GM23248 (cell line): ENCODE measurements at regions not wholly inside any gene's neighbourhood (a gene's known extent, or its start where the extent isn't known, plus 50 kb on each side); places are given as distances from the start of the nearest gene placed in this dataset.

ENCODE experiments used
- DNase-seq: peaks from one replicate; pipeline ENCODE4 v3.0.0-alpha.2; 2015
- H2AFZ ChIP-seq: fragments of 200-600 bp; sonication (generic); 2 replicates; pipeline ENCODE4 v1.6.1; 2016; ENCODE audit warnings: antibody characterized with exemption
- H3F3A ChIP-seq: fragments of 200-600 bp; sonication (generic); 2 replicates; pipeline ENCODE4 v1.6.1; 2016; ENCODE audit warnings: mild to moderate bottlenecking, antibody characterized with exemption, mixed run types; ENCODE audit not compliant: insufficient read depth
- H3K27ac ChIP-seq: fragments of 200-600 bp; sonication (generic); 2 replicates; pipeline ENCODE4 v1.5.1; 2016; ENCODE audit warnings: mild to moderate bottlenecking
- H3K27me3 ChIP-seq: fragments of 200-600 bp; sonication (generic); replicated peaks from 2 replicates; pipeline ENCODE4 v1.6.1; 2016; ENCODE audit warnings: mild to moderate bottlenecking; ENCODE audit not compliant: insufficient read depth
- H3K36me3 ChIP-seq: fragments of 200-600 bp; sonication (generic); 2 replicates; pipeline ENCODE4 v1.6.1; 2016; ENCODE audit warnings: low read depth, mild to moderate bottlenecking
- H3K4me1 ChIP-seq: fragments of 200-600 bp; sonication (generic); 2 replicates; pipeline ENCODE4 v1.6.1; 2016; ENCODE audit warnings: mild to moderate bottlenecking; ENCODE audit not compliant: insufficient read depth
- H3K4me2 ChIP-seq: fragments of 200-600 bp; sonication (generic); one replicate; pipeline ENCODE4 v1.6.1; 2016; ENCODE audit warnings: mild to moderate bottlenecking; ENCODE audit not compliant: unreplicated experiment
- H3K4me3 ChIP-seq: fragments of 200-600 bp; sonication (generic); 2 replicates; pipeline ENCODE4 v1.5.1; 2016; ENCODE audit warnings: mild to moderate bottlenecking
- H3K79me2 ChIP-seq: fragments of 200-600 bp; sonication (generic); 2 replicates; pipeline ENCODE4 v1.6.1; 2016; ENCODE audit warnings: mild to moderate bottlenecking; ENCODE audit not compliant: insufficient read depth
- H3K9ac ChIP-seq: fragments of 200-600 bp; sonication (generic); 2 replicates; pipeline ENCODE4 v1.6.1; 2016; ENCODE audit warnings: mild to moderate bottlenecking
- H3K9me2 ChIP-seq: fragments of 200-600 bp; sonication (generic); 2 replicates; pipeline ENCODE4 v1.6.1; 2016; ENCODE audit warnings: mixed run types, mild to moderate bottlenecking, moderate library complexity; ENCODE audit not compliant: insufficient read depth
- H3K9me3 ChIP-seq: fragments of 200-600 bp; sonication (generic); one replicate; pipeline ENCODE4 v1.6.1; 2017; ENCODE audit warnings: low read depth
- H4K20me1 ChIP-seq: fragments of 200-600 bp; sonication (generic); 2 replicates; pipeline ENCODE4 v1.6.0; 2016; ENCODE audit not compliant: insufficient read depth
- EZH2 ChIP-seq: fragments of 200-600 bp; sonication (generic); IDR thresholded peaks from 2 replicates; pipeline ENCODE4 v1.6.1; 2018; ENCODE audit warnings: antibody characterized with exemption, mild to moderate bottlenecking; ENCODE audit not compliant: insufficient read depth, poor library complexity, severe bottlenecking
- EZH2phosphoT487 ChIP-seq: fragments of 200-600 bp; sonication (generic); IDR thresholded peaks from 2 replicates; pipeline ENCODE4 v1.6.1; 2018; ENCODE audit warnings: antibody characterized with exemption, moderate library complexity, mild to moderate bottlenecking, low read depth; ENCODE audit not compliant: insufficient read depth
- WGBS, 2 experiments: methylation state at CpG; one replicate each; pipeline ENCODE4 v1.1.6; 2015 to 2017; ENCODE audit warnings: low lambda C conversion rate in 2 of 2, low coverage in 1 of 2; ENCODE audit errors: missing lambda C conversion rate in 2 of 2; 5-methylcytosine and 5-hydroxymethylcytosine counted together
- in situ Hi-C: fragments of 300-500 bp; cut with MboI; formaldehyde crosslinking; loops from 2 replicates; pipeline ENCODE4 v1.15.0; 2020

DNA sequence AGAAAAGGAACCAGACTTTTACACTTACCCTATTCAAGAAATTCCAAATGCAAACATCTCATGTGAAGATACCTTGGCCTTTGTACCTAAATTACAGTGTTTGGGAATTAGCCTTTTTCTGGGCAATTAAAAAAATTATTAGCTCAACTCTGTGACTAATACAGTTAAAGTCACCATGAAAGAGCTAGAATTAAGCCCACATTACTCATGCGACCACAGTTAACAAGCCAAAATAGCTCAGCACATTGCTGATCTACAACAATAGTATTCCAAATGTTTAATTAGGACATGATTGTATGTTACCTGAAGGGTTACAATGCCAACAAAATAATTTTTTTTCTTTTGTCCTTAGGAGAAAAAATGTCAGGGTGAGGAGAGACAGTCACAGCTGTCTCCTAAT, 263.6 kb upstream of the GPC6 start:
- Histone ChIP-seq H3K36me3 (no peaks in the 10 kb centered on the region), H3K79me2 (no peaks in the 10 kb centered on the region), H3K9ac (no peak overlapping the region), H3K4me3 (no peak overlapping the region), H3K9me2 (no peaks in the 10 kb centered on the region), H3F3A (no peaks in the 10 kb centered on the region), H3K27ac (no peak overlapping the region), H3K27me3 (peaks cover 10% of the 10 kb centered on the region; the same call in 1 of the 2 replicates), H3K4me1 (no peaks in the 10 kb centered on the region), H4K20me1 (no peaks in the 10 kb centered on the region), H2AFZ (no peak overlapping the region), H3K9me3 (no peaks in the 10 kb centered on the region), H3K4me2 (no peak overlapping the region)
- WGBS, 2 experiments: 49 to 56% methylated on average over 1 of the region's 1 CpG
- in situ Hi-C loops: loop anchor here (25.0 kb wide), 1 partner anchor 1399 kb away; no protein-coding TSS in a partner anchor
- TF ChIP-seq EZH2 (no peak), EZH2phosphoT487 (no peak)
- peak; percentile 37 for DNase-seq

DNA sequence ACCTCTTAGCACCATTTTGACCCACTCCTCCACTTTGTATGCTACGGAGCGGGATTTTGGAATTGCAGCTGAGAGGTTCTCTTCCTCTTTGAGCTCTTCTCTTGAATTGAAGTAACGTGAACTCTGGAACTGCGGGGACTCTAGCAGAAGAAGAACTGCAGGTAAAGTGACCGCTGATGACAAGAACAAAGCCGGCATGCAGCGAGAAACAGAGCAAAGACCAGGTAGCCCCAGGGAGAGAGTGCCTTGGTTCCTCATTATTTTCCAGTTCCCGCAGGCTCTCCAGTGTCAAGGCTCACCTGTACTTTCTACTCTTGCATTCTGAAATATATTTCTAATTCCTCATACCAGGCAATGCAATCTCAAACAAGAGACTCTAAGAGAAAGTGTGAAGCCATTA, 260.3 kb upstream of the GPC6 start:
- 50 to 56% methylated on average over 8 of the region's 8 CpGs for WGBS, 2 experiments
- in situ Hi-C loops: loop anchor here (25.0 kb wide), 1 partner anchor 1396 kb away; no protein-coding TSS in a partner anchor

DNA sequence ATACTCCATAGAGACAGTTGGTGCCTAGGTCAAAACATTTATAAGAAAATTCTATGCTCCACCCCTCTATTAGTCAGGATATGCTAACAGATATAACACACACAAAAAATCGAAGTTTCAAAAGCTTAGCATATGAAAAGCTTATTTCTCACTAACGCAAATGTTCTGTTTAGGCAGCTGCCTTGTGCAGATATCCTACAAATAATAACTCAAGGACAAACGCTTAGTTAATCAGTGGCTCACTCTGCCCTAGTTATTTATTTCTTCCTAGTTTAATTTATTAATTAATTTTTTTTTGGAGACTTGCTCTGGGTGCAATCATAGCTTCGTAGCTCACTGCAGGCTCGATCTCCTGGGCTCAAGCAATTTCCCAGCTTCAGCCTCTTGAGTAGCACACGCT, 259.7 kb upstream of the GPC6 start:
- in situ Hi-C loops: loop anchor here (25.0 kb wide), 1 partner anchor 1395 kb away; no protein-coding TSS in a partner anchor
- no peaks in the 10 kb centered on the region for H3K9me3 ChIP-seq
- TF ChIP-seq EZH2phosphoT487 (no peak), EZH2 (no peak)
- H3K4me2 ChIP-seq: no peak overlapping the region
- no peak overlapping the region for H3K27ac ChIP-seq
- H3K9me2 ChIP-seq: no peaks in the 10 kb centered on the region
- H3K4me3 ChIP-seq: no peak overlapping the region
- no peak for DNase-seq
- H3K36me3 ChIP-seq: no peaks in the 10 kb centered on the region
- H3K9ac ChIP-seq: no peak overlapping the region
- no peaks in the 10 kb centered on the region for H4K20me1 ChIP-seq
- H3K4me1 ChIP-seq: no peaks in the 10 kb centered on the region
- H3F3A ChIP-seq: no peaks in the 10 kb centered on the region
- H3K27me3 ChIP-seq: peaks cover 10% of the 10 kb centered on the region; the same call in 1 of the 2 replicates
- H3K79me2 ChIP-seq: no peaks in the 10 kb centered on the region
- no peak overlapping the region for H2AFZ ChIP-seq
- WGBS, 2 experiments: 42 to 46% methylated on average over 6 of the region's 6 CpGs

More for the DNA sequence above, 260.3 kb upstream of the GPC6 start:
- no peaks in the 10 kb centered on the region for H3K36me3 ChIP-seq
- no peaks in the 10 kb centered on the region for H4K20me1 ChIP-seq
- no peaks in the 10 kb centered on the region for H3K9me3 ChIP-seq
- H3K9ac ChIP-seq: no peak overlapping the region
- H3K79me2 ChIP-seq: no peaks in the 10 kb centered on the region
- no peak overlapping the region for H3K4me3 ChIP-seq
- no peak for DNase-seq
- no peak overlapping the region for H3K4me2 ChIP-seq
- H3K27me3 ChIP-seq: peaks cover 10% of the 10 kb centered on the region; the same call in 1 of the 2 replicates
- TF ChIP-seq EZH2: no peak
- no peak for TF ChIP-seq EZH2phosphoT487
- H3F3A ChIP-seq: no peaks in the 10 kb centered on the region
- H3K9me2 ChIP-seq: no peaks in the 10 kb centered on the region
- H3K4me1 ChIP-seq: no peaks in the 10 kb centered on the region
- no peak overlapping the region for H2AFZ ChIP-seq
- H3K27ac ChIP-seq: no peak overlapping the region

DNA sequence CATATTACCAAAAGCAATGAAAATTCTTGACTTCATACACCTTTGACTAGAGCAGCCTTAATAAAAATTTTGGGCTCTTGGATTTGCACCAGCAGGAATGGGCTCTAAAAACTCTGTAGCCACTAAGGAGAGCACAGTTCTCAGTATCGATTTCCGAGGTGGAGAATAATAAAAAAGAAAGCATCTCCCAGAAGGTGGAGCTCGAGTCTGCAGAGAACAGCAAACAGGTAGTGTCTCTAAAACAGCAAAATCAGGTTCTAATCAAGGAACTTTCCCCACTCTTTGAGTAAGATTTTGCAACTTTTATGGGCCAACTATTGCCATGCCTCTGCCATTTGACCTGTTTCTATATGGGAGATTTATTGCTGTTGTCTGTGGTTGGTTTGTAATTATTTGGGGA, 258.7 kb upstream of the GPC6 start:
- TF ChIP-seq EZH2 (no peak), EZH2phosphoT487 (no peak)
- no peak overlapping the region for H2AFZ ChIP-seq
- H3K9me3 ChIP-seq: no peaks in the 10 kb centered on the region
- WGBS, 2 experiments: 21 to 33% methylated on average over 3 of the region's 3 CpGs
- DNase-seq: peak; percentile 48
- H3F3A ChIP-seq: no peaks in the 10 kb centered on the region
- peaks cover 10% of the 10 kb centered on the region; the same call in 1 of the 2 replicates for H3K27me3 ChIP-seq
- H3K79me2 ChIP-seq: no peaks in the 10 kb centered on the region
- H3K9me2 ChIP-seq: no peaks in the 10 kb centered on the region
- no peak overlapping the region for H3K27ac ChIP-seq
- in situ Hi-C loops: loop anchor here (25.0 kb wide), 1 partner anchor 1394 kb away; no protein-coding TSS in a partner anchor
- no peaks in the 10 kb centered on the region for H3K4me1 ChIP-seq
- H3K9ac ChIP-seq: no peak overlapping the region
- no peak overlapping the region for H3K4me3 ChIP-seq
- no peaks in the 10 kb centered on the region for H4K20me1 ChIP-seq
- H3K36me3 ChIP-seq: no peaks in the 10 kb centered on the region
- no peak overlapping the region for H3K4me2 ChIP-seq
